ENCODE measurements at regions not wholly inside any gene's neighbourhood (a gene's known extent, or its start where the extent isn't known, plus 50 kb on each side); places are given as distances from the start of the nearest gene placed in this dataset.
A peak's percentile ranks its signal among the peaks of the same experiment; 100 is the strongest.

GRCh38 chr12:65585648-65586602 lies 238.4 kb upstream of the HMGA2 start:
- ATAC-seq (ENCODE audit: insufficient read depth, low FRiP score), result no peak
- TF ChIP-seq CTCF (IDR thresholded peaks at IDR 0.05; ENCODE audit: control extremely low read depth, extremely low read depth), result no peak
- 41 to 55% methylated on average over 3 of the region's 3 CpGs for WGBS, 2 donors
- H3K27me3 ChIP-seq (ENCODE audit: control insufficient read depth in 3 of 3, insufficient read depth in 3 of 3, low read length in 2 of 3), result no peaks in the 10 kb centered on the region
- no peak for DNase-seq
- no peak overlapping the region for H3K27ac ChIP-seq (ENCODE audit: low read depth in 1 of 2, low read length in 1 of 2)
- no peak overlapping the region for H3K4me3 ChIP-seq
- H3K4me1 ChIP-seq (ENCODE audit: control insufficient read depth in 5 of 5, insufficient read depth in 5 of 5, low read length in 5 of 5), result no peaks in the 10 kb centered on the region
- H3K36me3 ChIP-seq (ENCODE audit: control insufficient read depth in 4 of 4, insufficient read depth in 4 of 4, low read length in 4 of 4), result no peaks in the 10 kb centered on the region
- no peaks in the 10 kb centered on the region for H3K9me3 ChIP-seq (ENCODE audit: control insufficient read depth in 4 of 4, insufficient read depth in 3 of 4, low read length in 3 of 4)
- H3K9ac ChIP-seq (ENCODE audit: insufficient read depth in 1 of 2, low read length in 2 of 2), result no peak overlapping the region

- peak in 2 of 3 donors; percentile 14 to 20 for DNase-seq
- WGBS, 2 donors, result 93 to 97% methylated on average over 1 of the region's 1 CpG
- Histone ChIP-seq H3K9me3 (ENCODE audit: control insufficient read depth in 4 of 4, insufficient read depth in 3 of 4, low read length in 3 of 4) (no peaks in the 10 kb centered on the region), H3K27ac (ENCODE audit: low read depth in 1 of 2, low read length in 1 of 2) (no peak overlapping the region), H3K4me3 (no peak overlapping the region), H3K36me3 (ENCODE audit: control insufficient read depth in 4 of 4, insufficient read depth in 4 of 4, low read length in 4 of 4) (no peaks in the 10 kb centered on the region), H3K4me1 (ENCODE audit: control insufficient read depth in 5 of 5, insufficient read depth in 5 of 5, low read length in 5 of 5) (no peaks in the 10 kb centered on the region), H3K27me3 (ENCODE audit: control insufficient read depth in 3 of 3, insufficient read depth in 3 of 3, low read length in 2 of 3) (no peaks in the 10 kb centered on the region), H3K9ac (ENCODE audit: insufficient read depth in 1 of 2, low read length in 2 of 2) (no peak overlapping the region)
- ATAC-seq (ENCODE audit: insufficient read depth, low FRiP score), result no peak
- TF ChIP-seq CTCF (IDR thresholded peaks at IDR 0.05; ENCODE audit: control extremely low read depth, extremely low read depth), result no peak
Observed at GRCh38 chr12:65586796-65587195, 237.5 kb upstream of the HMGA2 start.

DNA sequence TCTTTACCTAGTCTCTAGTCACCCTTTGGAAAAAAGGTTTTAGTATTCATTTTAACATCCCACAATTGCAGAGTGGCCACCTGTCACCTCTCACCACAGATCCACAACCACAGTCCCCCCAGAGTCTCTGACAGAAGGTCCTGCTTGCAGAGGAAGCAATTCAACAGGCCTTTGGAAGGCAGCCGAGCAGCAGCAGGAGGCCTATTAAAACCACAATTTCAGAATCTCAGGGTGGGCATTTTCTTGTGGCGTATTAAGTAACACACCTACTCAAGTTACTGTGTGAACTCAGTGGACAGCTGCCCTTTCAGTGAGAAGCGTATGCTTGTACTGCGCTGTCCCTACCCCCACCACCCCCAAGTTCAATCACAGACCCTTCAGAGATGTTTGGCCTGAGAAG lies 234.0 kb upstream of the HMGA2 start:
- Histone ChIP-seq H3K27me3 (ENCODE audit: control insufficient read depth in 3 of 3, insufficient read depth in 3 of 3, low read length in 2 of 3) (peaks cover 0 to 3% (median 0%) of the 10 kb centered on the region in 3 donors), H3K9ac (ENCODE audit: insufficient read depth in 1 of 2, low read length in 2 of 2) (no peak overlapping the region), H3K4me3 (no peak overlapping the region), H3K36me3 (ENCODE audit: control insufficient read depth in 4 of 4, insufficient read depth in 4 of 4, low read length in 4 of 4) (no peaks in the 10 kb centered on the region), H3K27ac (ENCODE audit: low read depth in 1 of 2, low read length in 1 of 2) (no peak overlapping the region), H3K4me1 (ENCODE audit: control insufficient read depth in 5 of 5, insufficient read depth in 5 of 5, low read length in 5 of 5) (peaks cover 0 to 2% (median 0%) of the 10 kb centered on the region in 5 donors), H3K9me3 (ENCODE audit: control insufficient read depth in 4 of 4, insufficient read depth in 3 of 4, low read length in 3 of 4) (no peaks in the 10 kb centered on the region)
- TF ChIP-seq CTCF (IDR thresholded peaks at IDR 0.05; ENCODE audit: control extremely low read depth, extremely low read depth), result no peak
- no peak for DNase-seq
- 90 to 93% methylated on average over 4 of the region's 4 CpGs for WGBS, 2 donors
- no peak for ATAC-seq (ENCODE audit: insufficient read depth, low FRiP score)
